Germinal center (tissue), 1 donor: ENCODE measurements at regions not wholly inside any gene's neighbourhood (a gene's known extent, or its start where the extent isn't known, plus 50 kb on each side); places are given as distances from the start of the nearest gene placed in this dataset.
"Not testable (repeated sequence)": the region's sequence is repeated elsewhere in the genome, so short reads cannot be mapped to it uniquely, and the experiment has no call there.

Experiments
- DNase-seq: peaks from one replicate; pipeline ENCODE4 v3.0.0; 2012; ENCODE audit warnings: mixed read lengths, low spot score

DNA sequence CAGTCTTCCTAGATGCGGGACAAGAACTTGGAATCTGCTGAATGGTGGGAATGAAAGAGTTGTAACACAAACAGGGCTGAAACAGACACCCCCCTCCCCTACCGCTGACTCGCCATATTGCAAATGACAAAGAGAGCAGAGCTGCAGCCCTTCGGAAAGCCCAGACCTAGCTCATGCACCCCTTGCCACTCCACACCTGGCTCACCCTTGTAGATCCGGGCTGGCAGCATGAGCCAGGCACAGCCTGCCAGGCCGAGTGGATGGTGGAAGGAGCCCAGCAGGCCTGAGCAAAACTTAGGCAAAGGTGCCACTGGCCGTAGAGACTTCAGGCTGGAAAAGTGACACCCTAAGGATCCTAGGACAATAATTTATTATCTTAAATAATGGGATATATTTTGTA, 237.4 kb upstream of the SEMA3D start:
- no peak for DNase-seq

DNA sequence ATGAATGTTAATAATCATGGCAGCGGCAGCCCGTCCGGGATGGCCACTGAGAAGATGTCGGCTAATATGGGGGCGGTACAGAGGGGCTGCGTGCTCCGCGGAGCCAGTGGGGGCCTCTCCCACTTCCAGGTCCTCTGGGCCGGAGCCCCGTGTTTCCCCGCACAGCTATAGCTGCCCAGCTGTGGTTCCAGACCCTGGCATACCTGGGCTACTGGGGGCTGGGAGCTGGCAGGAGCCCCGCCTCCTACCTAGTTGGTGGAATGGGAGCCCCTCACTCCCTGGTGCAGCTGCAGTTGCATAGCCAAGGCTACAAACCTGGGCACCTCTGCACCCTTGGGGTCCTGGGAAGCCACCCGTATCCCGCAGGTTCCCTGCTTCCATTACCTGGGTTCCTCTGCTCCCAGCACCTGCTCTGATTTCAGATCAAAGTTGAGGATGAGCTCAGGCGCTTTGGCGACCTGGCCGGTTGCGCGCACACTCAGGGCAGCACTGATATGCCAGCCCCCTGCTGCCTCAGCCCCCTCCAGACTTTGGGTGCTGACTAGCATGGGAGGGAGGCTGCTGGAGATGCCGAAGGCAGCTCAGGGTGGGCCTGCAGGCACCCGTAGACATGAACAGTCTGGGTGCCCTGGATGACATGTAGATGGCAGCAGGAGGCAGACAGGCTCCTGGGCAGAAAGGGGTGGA, 236.5 kb upstream of the SEMA3D start:
- DNase-seq, result no peak

DNA sequence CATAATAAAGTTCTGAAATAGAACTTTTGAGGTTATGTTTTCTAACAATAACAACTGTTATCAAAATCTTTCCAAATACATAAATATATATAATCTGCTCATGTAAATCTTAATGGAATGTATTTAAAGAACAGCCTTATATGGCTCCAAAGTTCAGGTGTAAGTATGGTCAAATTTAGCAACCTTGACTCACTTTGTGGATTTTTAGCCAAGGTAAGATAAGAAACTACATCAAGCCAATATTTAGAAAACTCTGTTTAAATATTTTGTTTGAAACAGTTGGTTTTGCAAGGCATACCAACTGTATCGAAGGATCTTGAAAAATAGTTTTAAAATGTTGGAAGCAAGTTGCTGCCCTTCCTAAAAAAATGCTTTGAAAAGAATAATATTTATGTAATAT, 228.9 kb upstream of the SEMA3D start:
- no peak for DNase-seq

DNA sequence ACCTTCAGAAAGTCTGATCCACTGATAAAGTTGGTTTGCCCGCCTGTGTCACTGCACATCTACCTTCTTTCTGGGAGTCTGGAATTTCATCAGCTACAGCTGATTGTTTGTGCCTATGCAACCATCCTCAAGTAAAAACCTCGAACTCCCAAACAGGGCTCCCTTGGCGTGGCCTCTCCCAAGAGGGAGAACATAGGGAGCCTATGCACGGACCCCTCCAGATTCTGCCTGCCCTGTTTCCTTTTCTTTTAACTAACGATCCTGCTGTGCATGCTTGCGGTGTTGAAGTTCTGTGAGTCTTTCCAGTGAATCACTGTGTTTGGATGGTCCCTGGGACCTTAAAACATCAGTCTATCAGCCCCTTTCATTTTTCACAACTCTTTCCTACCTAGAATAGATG, 226.9 kb upstream of the SEMA3D start:
- DNase-seq, result no peak

DNA sequence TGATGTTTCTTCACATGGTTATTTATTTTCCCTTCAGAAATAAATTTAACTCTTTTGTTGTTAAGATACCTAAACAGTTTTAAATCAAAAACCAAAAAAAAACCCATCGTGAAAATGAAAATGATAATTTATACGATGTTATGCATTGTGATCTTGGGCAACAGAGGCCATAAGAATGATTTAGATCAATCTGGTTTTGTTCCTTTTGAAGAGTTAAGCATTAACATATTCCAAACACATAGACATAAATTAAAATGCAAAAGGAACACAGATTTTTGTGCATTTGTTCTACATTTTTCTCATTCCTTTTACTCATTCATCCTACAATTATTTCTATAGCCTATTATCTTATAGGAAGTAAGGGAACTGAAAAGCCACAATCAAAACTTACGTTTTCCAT, 226.1 kb upstream of the SEMA3D start:
- DNase-seq, result no peak

DNA sequence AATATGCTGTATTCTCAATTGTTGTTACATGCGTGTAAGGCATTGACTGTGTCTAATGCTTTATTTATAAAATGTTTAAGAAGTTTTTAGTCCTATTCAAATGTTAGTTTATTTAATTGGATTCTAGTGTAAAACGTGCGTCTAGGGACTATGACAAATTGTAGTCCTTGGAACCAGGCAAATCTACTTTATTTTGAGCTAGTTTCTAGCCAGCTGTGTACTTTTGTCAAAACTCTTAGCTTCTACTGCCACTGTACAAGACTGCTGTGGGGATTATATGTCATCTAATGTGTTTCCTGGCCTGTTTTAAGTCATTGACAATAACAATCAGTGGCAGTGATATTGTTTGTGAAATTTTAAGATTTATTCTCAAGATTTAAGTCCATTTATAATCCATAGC, 220.5 kb upstream of the SEMA3D start:
- DNase-seq, result no peak

DNA sequence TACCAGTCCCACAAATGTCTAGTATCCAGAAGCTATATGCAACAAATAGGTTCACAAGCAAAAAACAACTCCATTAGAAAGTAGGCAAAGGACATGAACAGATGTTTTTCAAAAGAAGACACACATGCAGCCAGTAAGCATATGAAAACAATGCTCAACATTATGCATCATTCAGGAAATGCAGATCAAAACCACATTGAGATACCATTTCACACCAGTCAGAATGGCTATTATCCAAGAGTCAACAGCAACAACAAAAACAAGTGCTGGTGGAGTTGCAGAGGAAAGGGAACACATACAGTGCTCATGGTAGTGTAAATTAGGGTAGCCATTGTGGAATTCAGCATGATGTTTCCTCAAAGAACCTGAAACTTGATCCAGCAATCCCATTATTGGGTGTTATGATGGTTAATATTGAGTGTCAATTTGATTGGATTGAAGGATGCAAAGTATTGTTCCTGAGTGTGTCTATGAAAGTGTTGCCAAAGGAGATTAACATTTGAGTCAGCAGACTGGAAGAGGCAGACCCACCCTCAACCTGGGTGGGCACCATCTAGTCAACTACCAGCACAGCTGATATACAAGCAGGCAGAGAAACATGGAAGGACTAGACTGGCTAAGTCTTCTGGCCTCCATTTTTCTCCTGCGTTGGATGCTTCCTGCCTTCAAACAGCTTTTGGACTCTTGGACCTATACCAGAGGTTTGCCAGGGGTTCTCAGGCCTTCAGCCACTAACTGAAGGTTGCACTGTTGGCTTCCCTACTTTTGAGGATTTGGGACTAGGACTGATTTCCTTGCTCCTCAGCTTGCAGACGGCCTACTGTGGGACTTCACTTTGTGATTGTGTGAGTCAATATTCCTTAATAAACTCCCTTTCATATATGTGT, 218.4 kb upstream of the SEMA3D start:
- DNase-seq, result no peak

DNA sequence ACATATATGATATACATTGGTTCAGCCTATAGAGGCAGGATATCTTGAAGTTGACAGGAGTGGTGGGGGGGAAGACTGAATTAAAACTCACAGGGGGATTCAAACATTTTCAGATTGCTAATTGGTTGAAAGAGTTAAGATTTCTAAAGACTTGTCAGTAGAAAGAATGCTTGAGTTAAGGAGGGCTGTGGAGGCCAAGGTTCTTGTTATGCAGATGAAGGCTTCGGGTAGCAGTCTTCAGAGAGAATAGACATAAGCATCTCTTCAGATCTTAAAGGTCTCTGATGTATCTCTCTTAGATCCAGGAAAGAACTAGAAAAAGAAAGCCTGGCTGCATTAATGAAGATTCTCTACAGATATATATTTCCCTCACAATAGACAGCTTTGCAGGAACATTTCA, 209.8 kb upstream of the SEMA3D start:
- DNase-seq, result no peak

DNA sequence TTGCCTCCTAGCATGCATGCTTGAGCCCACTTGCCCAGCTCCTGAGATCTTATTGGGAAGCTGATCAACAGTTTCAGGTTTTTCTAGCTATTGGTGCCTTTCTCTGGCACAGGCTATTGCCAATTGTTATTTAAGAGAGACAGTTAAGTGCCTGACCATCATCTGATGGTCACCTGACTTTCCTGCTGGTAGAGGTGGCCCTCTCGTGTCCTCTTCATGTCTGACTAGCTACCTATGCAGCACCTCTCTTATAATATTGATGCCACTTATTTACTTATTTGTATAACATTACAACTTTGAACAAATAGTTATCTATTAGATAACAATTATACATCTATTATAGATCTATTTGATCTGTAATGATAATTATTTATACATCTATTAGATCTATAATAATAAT, 205.9 kb upstream of the SEMA3D start:
- DNase-seq, result no peak

DNA sequence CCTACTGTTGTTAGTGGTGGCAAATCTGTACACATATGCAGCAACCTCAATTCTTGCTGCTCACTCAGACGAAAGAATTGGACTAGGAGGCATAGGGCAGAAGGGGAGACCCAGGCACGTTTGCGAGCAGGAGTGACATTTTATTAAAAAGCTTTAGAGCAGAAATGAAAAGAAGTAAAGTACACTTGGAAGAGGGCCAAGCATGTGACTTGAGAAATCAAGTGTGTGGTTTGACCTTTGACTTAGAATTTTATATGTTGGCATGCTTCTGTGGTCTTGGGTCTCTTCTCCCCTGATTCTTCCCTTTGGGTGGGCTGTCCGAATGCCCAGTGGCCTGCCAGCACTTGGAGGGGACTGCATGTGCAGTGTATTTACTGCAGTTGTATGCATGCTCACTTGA, 205.5 kb upstream of the SEMA3D start:
- no peak for DNase-seq

DNA sequence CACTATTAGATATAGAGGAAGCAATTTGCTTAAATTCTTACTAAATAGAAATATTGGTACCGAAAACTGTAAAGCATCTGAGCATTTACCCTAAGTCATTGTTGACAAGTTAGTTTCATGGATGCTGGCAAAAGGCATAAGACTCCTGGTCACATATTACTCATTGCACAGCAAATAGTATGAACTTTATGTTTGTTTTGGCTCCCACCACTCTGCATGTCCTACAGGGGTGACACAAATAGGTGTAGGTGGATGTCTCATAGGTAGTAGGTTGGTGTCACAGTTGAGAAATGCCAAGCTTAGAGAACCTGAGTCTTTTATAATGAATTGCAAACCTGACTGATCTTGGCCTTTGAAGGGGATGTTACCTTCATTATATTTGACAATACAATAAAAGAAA, 199.6 kb upstream of the SEMA3D start:
- DNase-seq, result no peak

DNA sequence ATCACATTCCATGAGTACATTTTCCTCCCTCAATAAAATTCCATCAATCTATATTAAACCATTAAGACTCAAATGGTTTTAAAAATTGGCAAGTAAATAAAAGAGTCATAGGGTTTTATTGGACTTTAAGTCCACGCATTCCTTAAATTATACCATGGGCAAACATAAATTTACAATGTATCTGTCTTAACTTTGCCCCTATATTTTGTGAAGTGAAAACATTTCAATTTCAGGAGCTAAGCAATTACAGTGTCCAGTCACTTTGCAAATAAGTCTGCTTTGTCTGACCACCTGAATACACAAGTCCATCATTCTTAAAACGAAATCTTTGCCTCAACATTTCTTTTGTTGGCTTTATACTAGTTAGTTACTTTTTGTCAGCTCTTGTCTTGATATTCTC, 197.5 kb upstream of the SEMA3D start:
- no peak for DNase-seq

DNA sequence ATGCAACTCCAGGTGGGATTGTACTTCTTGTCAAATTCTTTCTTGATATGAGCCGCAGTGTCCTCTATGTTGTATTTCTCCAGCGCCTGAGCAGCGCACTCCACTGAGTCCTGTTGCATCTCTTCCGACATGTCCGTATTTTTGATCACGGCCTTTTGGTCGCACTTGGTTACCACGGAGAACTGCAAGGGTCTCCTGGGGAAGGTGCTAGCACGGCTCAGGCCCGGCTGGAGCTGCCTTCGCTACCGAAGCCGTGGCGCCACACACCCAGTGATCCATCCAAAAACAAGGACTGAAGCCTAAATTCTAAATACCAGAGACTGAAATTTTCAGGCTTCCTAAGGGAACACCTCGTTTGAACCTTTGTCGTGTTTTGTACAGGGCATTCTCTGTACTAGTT, 194.4 kb upstream of the SEMA3D start:
- DNase-seq, result no peak

DNA sequence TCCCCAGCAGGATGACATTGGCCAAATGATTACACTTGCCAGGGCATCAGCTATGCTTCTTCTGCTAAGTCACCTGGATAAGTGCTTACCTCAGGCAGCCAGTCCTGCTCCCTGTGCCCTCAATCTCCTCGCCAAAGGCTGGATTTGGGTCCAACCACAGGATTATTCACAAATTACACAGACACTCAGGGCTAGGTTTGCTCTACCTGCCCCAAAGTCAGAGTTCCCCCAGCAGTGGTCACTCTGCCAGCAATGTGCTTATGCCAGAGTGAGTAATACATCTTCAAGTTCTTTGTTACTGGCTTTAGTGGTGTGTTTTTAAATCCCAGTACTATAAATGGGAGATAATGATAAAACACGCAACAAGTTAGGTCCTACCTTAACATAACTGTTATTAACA, 189.7 kb upstream of the SEMA3D start:
- no peak for DNase-seq

DNA sequence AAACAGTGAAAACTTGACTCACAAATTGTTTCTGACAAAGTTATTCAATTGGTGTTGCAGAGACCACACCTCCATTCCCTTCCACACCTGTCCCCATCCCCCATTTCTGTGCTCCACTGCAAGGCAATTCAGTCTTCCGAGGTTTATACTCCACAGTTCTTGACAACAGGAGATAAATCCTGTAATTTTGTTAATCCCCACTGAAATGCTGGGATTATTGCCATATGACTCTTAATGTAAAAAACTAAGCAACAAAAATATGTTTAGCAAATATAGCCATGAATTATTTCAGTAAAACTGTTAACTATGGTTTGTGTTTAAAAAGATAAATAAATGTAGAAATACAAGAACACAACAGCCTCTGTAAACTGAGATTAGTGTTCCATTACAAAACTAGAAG, 170.1 kb upstream of the SEMA3D start:
- DNase-seq, result no peak

DNA sequence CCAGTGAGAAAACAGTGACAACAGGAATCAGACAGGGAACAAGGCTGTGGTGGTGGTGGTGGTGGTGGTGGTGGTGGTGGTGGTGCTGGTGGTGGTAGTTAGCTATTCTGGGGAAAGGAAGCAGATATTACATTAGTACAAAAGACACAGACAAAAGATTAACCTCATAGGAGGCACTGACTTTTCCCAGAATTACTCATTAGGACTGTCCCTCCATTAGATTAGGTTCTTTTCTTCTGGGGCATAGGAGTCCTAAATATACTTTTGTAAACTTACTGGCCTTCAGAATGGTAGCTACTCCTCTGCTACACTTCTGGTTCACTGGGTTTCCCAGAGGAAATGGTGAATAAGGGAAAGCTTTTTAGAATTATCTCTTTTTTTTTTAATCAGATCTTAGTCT, 156.6 kb upstream of the SEMA3D start:
- no peak for DNase-seq

DNA sequence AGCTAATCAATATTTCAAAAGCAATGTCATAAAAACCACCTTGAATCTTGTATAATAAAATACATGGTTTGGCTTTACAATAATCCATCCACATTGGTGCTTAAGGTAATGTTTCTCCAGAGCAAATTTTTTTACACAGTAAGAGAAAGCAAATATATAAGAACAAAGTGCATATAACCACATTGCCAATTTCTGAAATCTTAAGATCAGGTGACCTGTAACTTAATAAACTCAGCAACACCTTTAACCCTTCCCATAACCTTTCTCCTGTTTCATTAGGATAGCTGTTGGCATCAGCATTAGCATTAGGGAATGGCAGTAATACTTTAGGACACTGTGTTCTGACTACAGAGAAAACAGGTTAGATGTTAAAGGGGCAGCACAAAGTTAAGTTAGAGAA, 155.9 kb upstream of the SEMA3D start:
- no peak for DNase-seq

DNA sequence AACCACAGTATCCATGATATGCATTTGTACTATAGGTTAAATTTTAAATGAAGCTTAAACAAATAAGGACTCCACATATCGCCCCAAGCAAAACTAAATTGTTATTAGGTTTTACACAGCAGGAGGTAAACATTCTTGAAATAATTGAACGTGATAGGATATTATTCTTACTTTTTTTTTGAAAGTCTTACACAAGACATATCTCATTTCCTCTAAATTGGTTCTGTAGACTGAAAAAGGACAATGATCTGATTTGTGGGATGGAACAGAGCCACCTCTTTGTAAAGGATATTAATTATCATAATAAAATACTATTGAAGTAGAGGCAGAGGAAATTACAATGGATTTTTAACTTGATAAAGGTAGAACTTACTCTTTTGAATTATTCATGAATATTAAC, 155.1 kb upstream of the SEMA3D start:
- DNase-seq, result no peak

DNA sequence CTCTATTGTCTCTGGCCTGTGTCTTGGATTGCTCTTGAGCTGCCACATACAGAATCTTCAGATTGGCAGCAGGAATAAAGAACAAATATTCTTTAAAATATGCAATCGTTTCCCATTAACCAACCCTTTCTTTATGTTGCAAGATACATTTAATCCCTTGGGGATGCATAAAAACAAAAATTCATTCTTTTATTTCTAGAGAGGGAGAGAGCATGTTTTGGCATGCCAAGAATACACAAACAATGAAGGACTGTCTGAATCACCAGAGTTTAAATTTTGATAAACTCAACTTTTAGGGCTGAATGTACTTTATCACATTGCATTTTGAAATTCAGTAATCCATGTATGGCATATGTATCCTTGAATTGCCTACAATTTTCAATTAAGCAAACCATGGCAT, 154.3 kb upstream of the SEMA3D start:
- no peak for DNase-seq

DNA sequence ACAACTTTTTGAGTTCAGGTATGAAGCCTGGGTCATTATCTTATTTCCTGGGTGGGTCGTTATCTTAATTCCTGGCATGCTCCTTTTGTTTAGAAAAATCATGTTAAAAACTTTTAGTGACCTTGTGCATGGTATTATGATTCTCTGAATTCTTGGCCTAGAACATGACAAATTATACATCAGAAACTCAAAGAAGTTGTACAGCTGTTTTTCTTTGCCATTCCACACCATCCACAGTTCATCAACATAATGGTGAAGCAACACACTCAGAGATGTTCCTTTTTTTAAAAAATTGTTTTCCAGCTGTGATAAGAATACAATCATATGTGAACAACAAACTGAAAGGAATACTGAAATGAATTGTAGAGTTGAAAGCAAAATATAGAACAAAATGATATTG, 149.2 kb upstream of the SEMA3D start:
- no peak for DNase-seq

DNA sequence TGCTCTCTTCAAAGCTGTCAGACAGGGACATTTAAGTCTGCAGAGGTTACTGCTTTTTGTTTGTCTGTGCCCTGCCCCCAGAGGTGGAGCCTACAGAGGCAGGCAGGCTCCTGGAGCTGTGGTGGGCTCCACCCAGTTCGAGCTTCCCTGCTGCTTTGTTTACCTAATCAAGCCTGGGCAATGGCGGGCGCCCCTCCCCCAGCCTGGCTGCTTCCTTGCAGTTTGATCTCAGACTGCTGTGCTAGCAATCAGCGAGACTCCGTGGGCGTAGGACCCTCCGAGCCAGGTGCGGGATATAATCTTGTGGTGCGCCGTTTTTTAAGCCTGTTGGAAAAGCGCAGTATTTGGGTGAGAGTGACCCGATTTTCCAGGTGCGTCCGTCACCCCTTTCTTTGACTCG, 148.3 kb upstream of the SEMA3D start:
- not testable (repeated sequence) for DNase-seq

DNA sequence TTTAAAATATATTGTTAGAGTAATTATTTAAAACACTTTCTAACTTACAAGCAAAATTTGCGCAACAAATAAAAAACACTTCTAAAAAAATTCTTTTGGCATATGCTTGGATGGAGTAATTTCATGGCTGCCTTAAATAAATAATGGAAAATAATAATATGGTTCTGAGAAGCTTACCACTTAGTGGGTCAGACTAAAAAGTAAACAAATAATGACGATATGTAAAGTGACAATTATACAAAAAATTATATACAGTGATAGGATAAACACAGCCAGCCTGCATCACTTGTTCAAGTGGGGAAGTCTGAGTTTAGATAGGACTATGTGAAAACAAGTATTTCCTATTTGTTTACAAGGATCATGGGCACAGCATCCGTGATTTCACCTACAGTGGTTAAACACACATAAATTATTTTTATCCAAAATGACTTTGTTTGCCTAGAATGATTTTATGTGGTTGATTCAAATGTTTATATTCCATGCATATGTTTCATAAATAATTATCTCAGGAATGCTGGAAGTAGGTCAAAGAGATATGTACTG, 141.7 kb upstream of the SEMA3D start:
- no peak for DNase-seq

DNA sequence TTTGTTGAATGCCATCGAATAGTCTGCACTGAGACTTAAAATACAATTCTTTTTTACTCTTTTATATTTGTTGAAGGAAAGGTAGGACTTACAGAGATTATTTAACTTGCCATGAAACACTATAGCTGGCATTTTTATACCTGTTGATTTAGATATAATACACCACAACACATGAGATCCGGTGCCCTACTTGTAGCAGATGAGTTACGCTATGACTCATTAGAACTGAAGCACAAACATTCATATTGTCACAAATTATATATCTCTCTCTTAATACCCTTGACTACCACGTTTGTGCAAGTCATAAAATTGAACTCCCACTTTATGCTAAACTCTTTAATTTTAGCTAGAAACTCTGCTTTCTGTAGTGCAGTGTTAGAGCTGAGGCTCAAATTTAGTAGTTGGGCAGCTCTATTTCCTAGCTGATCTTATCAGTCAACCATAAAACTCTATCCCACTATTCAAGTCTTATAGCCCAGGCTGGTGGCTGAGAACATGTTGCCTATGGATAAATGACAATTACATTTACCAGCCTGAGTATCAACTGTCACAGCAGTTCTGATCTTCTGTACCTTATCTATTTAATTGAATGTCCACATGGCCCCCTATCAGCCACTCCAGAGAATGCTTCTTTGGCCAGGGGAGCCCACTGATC, 137.4 kb upstream of the SEMA3D start:
- DNase-seq, result no peak
